ENCODE measurements at regions not wholly inside any gene's neighbourhood (a gene's known extent, or its start where the extent isn't known, plus 50 kb on each side); places are given as distances from the start of the nearest gene placed in this dataset.
"Not testable (repeated sequence)": the region's sequence is repeated elsewhere in the genome, so short reads cannot be mapped to it uniquely, and the experiment has no call there.

DNA sequence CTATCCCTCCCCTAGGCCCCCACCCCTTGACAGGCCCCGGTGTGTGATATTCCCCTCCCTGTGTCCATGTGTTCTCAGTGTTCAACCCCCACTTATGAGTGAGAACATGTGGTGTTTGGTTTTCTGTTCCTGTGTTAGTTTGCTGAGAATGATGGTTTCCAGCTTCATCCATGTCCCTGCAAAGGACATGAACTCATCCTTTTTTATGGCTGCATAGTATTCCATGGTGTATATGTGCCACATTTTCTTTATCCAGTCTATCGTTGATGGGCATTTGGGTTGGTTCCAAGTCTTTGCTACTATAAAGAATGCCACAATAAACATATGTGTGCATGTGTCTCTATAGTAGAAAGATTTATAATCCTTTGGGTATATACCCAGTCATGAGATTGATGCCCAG is 55.3 kb upstream of the PDZD8 start:
- not testable (repeated sequence) for TF ChIP-seq BHLHE40 (IDR thresholded peaks at IDR 0.05; ENCODE audit: borderline replicate concordance); FOXA1 (IDR thresholded peaks at IDR 0.05); LEF1 (IDR thresholded peaks at IDR 0.05; ENCODE audit: borderline replicate concordance); SP1 (IDR thresholded peaks at IDR 0.05); ELF4 (IDR thresholded peaks at IDR 0.05); FOXM1 (IDR thresholded peaks at IDR 0.05; ENCODE audit: borderline replicate concordance); ARNT (IDR thresholded peaks at IDR 0.05); L3MBTL2 (conservative IDR thresholded peaks at IDR 0.05)

All from HEK293T (cell line).